OCI-LY1 (cell line): ENCODE measurements at regions not wholly inside any gene's neighbourhood (a gene's known extent, or its start where the extent isn't known, plus 50 kb on each side); places are given as distances from the start of the nearest gene placed in this dataset.

Source experiments
- H2AFZ ChIP-seq: fragments of 200-600 bp; sonication (generic), shearing (Covaris generic); 2 replicates; pipeline ENCODE4 v1.6.0; 2014; ENCODE audit warnings: antibody characterized with exemption, mild to moderate bottlenecking, low read length
- H3F3A ChIP-seq: fragments of 200-600 bp; sonication (generic), shearing (Covaris generic); 2 replicates; pipeline ENCODE4 v1.6.0; 2014; ENCODE audit warnings: mild to moderate bottlenecking, antibody characterized with exemption, low read length, moderate library complexity; ENCODE audit not compliant: insufficient read depth
- H3K27ac ChIP-seq: fragments of 200-600 bp; sonication (generic); 2 replicates; pipeline ENCODE4 v1.5.1; 2014; ENCODE audit warnings: low read length, mixed run types, mild to moderate bottlenecking, low read depth; ENCODE audit not compliant: poor library complexity, severe bottlenecking
- H3K27me3 ChIP-seq: fragments of 200-600 bp; sonication (generic); 2 replicates; pipeline ENCODE4 v1.6.0; 2014; ENCODE audit warnings: antibody characterized with exemption, mild to moderate bottlenecking, low read length, moderate library complexity; ENCODE audit not compliant: insufficient read depth
- H3K36me3 ChIP-seq: fragments of 200-600 bp; sonication (generic); 2 replicates; pipeline ENCODE4 v1.6.1; 2014; ENCODE audit warnings: mild to moderate bottlenecking, antibody characterized with exemption, low read length, moderate library complexity, mixed read lengths; ENCODE audit not compliant: insufficient read depth
- H3K4me1 ChIP-seq: fragments of 200-600 bp; sonication (generic); 2 replicates; pipeline ENCODE4 v1.5.1; 2014; ENCODE audit warnings: mild to moderate bottlenecking, low read length, moderate library complexity; ENCODE audit not compliant: insufficient read depth, severe bottlenecking
- H3K4me2 ChIP-seq: fragments of 200-600 bp; sonication (generic), shearing (Covaris generic); 2 replicates; pipeline ENCODE4 v1.6.1; 2014; ENCODE audit warnings: low read length
- H3K4me3 ChIP-seq: fragments of 200-600 bp; sonication (generic); 2 replicates; pipeline ENCODE4 v1.5.1; 2014; ENCODE audit warnings: low read length, low read depth, mild to moderate bottlenecking, mixed read lengths; ENCODE audit not compliant: poor library complexity, severe bottlenecking
- H3K79me2 ChIP-seq: fragments of 200-600 bp; shearing (Covaris generic); 2 replicates; pipeline ENCODE4 v1.6.1; 2016; ENCODE audit warnings: mixed run types, low read length, mixed read lengths; ENCODE audit not compliant: insufficient read depth
- H3K9ac ChIP-seq: fragments of 200-600 bp; sonication (generic), shearing (Covaris generic); 2 replicates; pipeline ENCODE4 v1.6.1; 2014; ENCODE audit warnings: mild to moderate bottlenecking, low read length, mixed read lengths
- H3K9me2 ChIP-seq: fragments of 200-600 bp; sonication (generic), shearing (Covaris generic); 2 replicates; pipeline ENCODE4 v1.6.1; 2014; ENCODE audit warnings: low read depth, mild to moderate bottlenecking, low read length, mixed read lengths
- H3K9me3 ChIP-seq: fragments of 200-600 bp; shearing (Covaris generic); 2 replicates; pipeline ENCODE4 v1.6.1; 2014; ENCODE audit warnings: low read length, mixed read lengths
- H4K20me1 ChIP-seq: fragments of 200-600 bp; sonication (generic), shearing (Covaris generic); 2 replicates; pipeline ENCODE4 v1.6.0; 2016; ENCODE audit warnings: mild to moderate bottlenecking, low read length; ENCODE audit not compliant: insufficient read depth
- EZH2 ChIP-seq: fragments of 200-600 bp; sonication (generic), shearing (Covaris generic); IDR thresholded peaks from 2 replicates; pipeline ENCODE4 v1.8.0; 2017; ENCODE audit warnings: borderline replicate concordance, mixed run types, mild to moderate bottlenecking, antibody characterized with exemption, low read length, moderate library complexity, mixed read lengths
- TF ChIP-seq, protein P1 (sequence below): fragments of 200-600 bp; sonication (generic), shearing (Covaris generic); IDR thresholded peaks from 2 replicates; pipeline ENCODE4 v1.5.1; 2017; ENCODE audit warnings: mild to moderate bottlenecking, antibody characterized with exemption, low read length, moderate library complexity, mixed read lengths

DNA sequence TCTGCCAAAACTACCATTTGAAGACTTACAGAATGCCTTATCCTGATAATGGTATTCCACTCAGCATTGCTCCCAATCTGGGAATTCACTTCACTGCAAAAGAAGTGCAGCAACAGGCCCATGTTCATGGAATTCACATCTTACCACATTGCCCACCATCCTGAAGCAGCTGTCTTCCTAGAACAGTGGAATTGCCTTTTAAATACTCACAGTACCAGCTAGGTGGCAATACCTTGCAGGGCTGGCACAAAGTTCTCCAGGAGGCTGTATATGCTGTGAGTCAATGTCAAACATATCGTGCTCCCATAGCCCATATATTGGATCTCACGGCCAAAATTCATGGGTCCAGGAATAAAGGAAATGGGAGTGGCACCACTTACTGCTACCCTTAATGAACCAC is 83.8 kb upstream of the PLEKHG7 start:
- no peak for TF ChIP-seq EZH2
- H3K4me2 ChIP-seq, result no peak overlapping the region
- no peaks in the 10 kb centered on the region for H3K4me1 ChIP-seq
- H3K9ac ChIP-seq, result no peak overlapping the region
- H3F3A ChIP-seq, result no peaks in the 10 kb centered on the region
- H3K9me2 ChIP-seq, result no peaks in the 10 kb centered on the region
- no peaks in the 10 kb centered on the region for H4K20me1 ChIP-seq
- no peaks in the 10 kb centered on the region for H3K9me3 ChIP-seq
- H3K27me3 ChIP-seq, result no peaks in the 10 kb centered on the region
- H3K79me2 ChIP-seq, result no peaks in the 10 kb centered on the region
- no peak overlapping the region for H2AFZ ChIP-seq
- H3K4me3 ChIP-seq, result no peak overlapping the region
- H3K27ac ChIP-seq, result no peak overlapping the region
- no peaks in the 10 kb centered on the region for H3K36me3 ChIP-seq

DNA sequence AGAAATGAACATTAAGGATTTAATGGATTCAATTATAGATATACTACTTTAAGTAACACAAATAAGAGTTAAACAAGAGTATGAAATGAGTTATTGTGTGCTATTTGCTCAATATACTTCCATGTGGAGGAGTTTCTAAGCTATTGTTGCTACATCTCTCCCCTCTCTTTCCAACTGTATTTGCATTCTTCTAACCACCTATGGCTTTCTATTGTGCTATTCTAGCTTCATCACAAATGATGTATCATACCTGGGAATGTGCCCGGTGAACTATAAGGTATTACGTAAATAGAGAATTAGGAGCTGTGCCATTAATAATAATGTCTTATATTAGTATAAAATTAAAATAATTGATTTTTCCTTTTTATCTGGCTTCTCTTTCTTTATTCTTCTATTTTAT is 87.1 kb upstream of the PLEKHG7 start:
- no peaks in the 10 kb centered on the region for H3K9me3 ChIP-seq
- no peak overlapping the region for H3K27ac ChIP-seq
- H3K4me3 ChIP-seq, result no peak overlapping the region
- H3K36me3 ChIP-seq, result no peaks in the 10 kb centered on the region
- TF ChIP-seq EZH2, result no peak
- TF ChIP-seq, protein P1, sequence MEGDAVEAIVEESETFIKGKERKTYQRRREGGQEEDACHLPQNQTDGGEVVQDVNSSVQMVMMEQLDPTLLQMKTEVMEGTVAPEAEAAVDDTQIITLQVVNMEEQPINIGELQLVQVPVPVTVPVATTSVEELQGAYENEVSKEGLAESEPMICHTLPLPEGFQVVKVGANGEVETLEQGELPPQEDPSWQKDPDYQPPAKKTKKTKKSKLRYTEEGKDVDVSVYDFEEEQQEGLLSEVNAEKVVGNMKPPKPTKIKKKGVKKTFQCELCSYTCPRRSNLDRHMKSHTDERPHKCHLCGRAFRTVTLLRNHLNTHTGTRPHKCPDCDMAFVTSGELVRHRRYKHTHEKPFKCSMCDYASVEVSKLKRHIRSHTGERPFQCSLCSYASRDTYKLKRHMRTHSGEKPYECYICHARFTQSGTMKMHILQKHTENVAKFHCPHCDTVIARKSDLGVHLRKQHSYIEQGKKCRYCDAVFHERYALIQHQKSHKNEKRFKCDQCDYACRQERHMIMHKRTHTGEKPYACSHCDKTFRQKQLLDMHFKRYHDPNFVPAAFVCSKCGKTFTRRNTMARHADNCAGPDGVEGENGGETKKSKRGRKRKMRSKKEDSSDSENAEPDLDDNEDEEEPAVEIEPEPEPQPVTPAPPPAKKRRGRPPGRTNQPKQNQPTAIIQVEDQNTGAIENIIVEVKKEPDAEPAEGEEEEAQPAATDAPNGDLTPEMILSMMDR, result no peak
- H3K27me3 ChIP-seq, result no peaks in the 10 kb centered on the region
- H3F3A ChIP-seq, result no peaks in the 10 kb centered on the region
- no peak overlapping the region for H3K4me2 ChIP-seq
- H3K4me1 ChIP-seq, result no peaks in the 10 kb centered on the region
- H4K20me1 ChIP-seq, result no peaks in the 10 kb centered on the region
- no peak overlapping the region for H3K9ac ChIP-seq
- H2AFZ ChIP-seq, result no peak overlapping the region
- H3K9me2 ChIP-seq, result no peaks in the 10 kb centered on the region
- H3K79me2 ChIP-seq, result no peaks in the 10 kb centered on the region

GRCh38 chr12:92615086-92615485 is 87.7 kb upstream of the PLEKHG7 start:
- Histone ChIP-seq H3K4me3 (no peak overlapping the region), H3K9me3 (no peaks in the 10 kb centered on the region), H3K79me2 (no peaks in the 10 kb centered on the region), H3K9me2 (no peaks in the 10 kb centered on the region), H3K27ac (no peak overlapping the region), H4K20me1 (no peaks in the 10 kb centered on the region), H3K4me1 (no peaks in the 10 kb centered on the region), H3K27me3 (no peaks in the 10 kb centered on the region), H3K9ac (no peak overlapping the region), H2AFZ (no peak overlapping the region), H3F3A (no peaks in the 10 kb centered on the region), H3K4me2 (no peak overlapping the region), H3K36me3 (no peaks in the 10 kb centered on the region)
- TF ChIP-seq, protein P1, result no peak
- no peak for TF ChIP-seq EZH2

- H3K9me3 ChIP-seq, result no peaks in the 10 kb centered on the region
- H3K4me2 ChIP-seq, result no peak overlapping the region
- no peaks in the 10 kb centered on the region for H4K20me1 ChIP-seq
- H3K9me2 ChIP-seq, result no peaks in the 10 kb centered on the region
- no peaks in the 10 kb centered on the region for H3K27me3 ChIP-seq
- H3K9ac ChIP-seq, result no peak overlapping the region
- no peak overlapping the region for H2AFZ ChIP-seq
- no peak overlapping the region for H3K4me3 ChIP-seq
- H3K79me2 ChIP-seq, result no peaks in the 10 kb centered on the region
- TF ChIP-seq EZH2, result no peak
- TF ChIP-seq, protein P1, result no peak
- no peaks in the 10 kb centered on the region for H3K4me1 ChIP-seq
- H3K36me3 ChIP-seq, result no peaks in the 10 kb centered on the region
- no peak overlapping the region for H3K27ac ChIP-seq
- no peaks in the 10 kb centered on the region for H3F3A ChIP-seq
These were observed 88.3 kb upstream of the PLEKHG7 start for GRCh38 chr12:92614502-92614901.
